SK-N-SH (cell line): ENCODE measurements at regions not wholly inside any gene's neighbourhood (a gene's known extent, or its start where the extent isn't known, plus 50 kb on each side); places are given as distances from the start of the nearest gene placed in this dataset.

ENCODE experiments used
- CTCF ChIA-PET: fragments of 300-600, 350-600 bp; formaldehyde crosslinking; extraction: SDS; loops from one replicate; lab custom pipeline; 2021; lab: Yijun Ruan, JAX
- POLR2A ChIA-PET: fragments of 350-600 bp; sonication (Branson Sonifier 250); formaldehyde crosslinking; extraction: SDS; loops from one replicate; lab custom pipeline; 2020; ENCODE audit warnings: antibody characterized with exemption, inconsistent platforms; lab: Yijun Ruan, JAX
- DNase-seq: peaks from one replicate; pipeline ENCODE4 v3.0.0; 2012
- H2AFZ ChIP-seq: fragments of 200-600 bp; sonication (generic); 2 replicates; pipeline ENCODE4 v1.8.1; 2016; ENCODE audit warnings: antibody characterized with exemption, mild to moderate bottlenecking, low read depth
- H3F3A ChIP-seq: fragments of 200-600 bp; sonication (generic); replicated peaks from 2 replicates; pipeline ENCODE3; 2016; ENCODE audit warnings: antibody characterized with exemption, mild to moderate bottlenecking; ENCODE audit not compliant: insufficient read depth
- H3K27ac ChIP-seq, 2 experiments: fragments of 200-500 bp in 1 of 2; fragments of 200-600 bp in 1 of 2; sonication (Bioruptor generic) in 1 of 2; sonication (generic), shearing (Covaris generic) in 1 of 2; 2 replicates each; pipeline versions ENCODE4 v1.5.1 to v1.6.1; 2014 to 2016; ENCODE audit warnings: low read depth in 2 of 2, inconsistent platforms in 1 of 2, low read length in 1 of 2, mild to moderate bottlenecking in 1 of 2, mixed read lengths in 1 of 2
- H3K27me3 ChIP-seq: fragments of 200-600 bp; sonication (generic), shearing (Covaris generic); 2 replicates; pipeline ENCODE4 v1.6.1; 2016; ENCODE audit warnings: mixed run types; ENCODE audit not compliant: insufficient read depth
- H3K36me3 ChIP-seq, 2 experiments: fragments of 200-500 bp in 1 of 2; fragments of 200-600 bp in 1 of 2; sonication (Bioruptor generic) in 1 of 2; sonication (generic) in 1 of 2; replicated peaks in 1 of 2; 2 replicates each; pipeline versions ENCODE3 to v1.5.1; 2014 to 2016; ENCODE audit warnings: low read length in 1 of 2, mild to moderate bottlenecking in 1 of 2; ENCODE audit not compliant: insufficient read depth in 2 of 2, control insufficient read depth in 1 of 2
- H3K4me1 ChIP-seq, 2 experiments: fragments of 200-500 bp in 1 of 2; fragments of 200-600 bp in 1 of 2; sonication (Bioruptor generic) in 1 of 2; sonication (generic), shearing (Covaris generic) in 1 of 2; 2 replicates each; pipeline versions ENCODE4 v1.5.1 to v1.6.1; 2014 to 2016; ENCODE audit warnings: low read depth in 1 of 2, low read length in 1 of 2, mixed run types in 1 of 2; ENCODE audit not compliant: insufficient read depth in 2 of 2, control insufficient read depth in 1 of 2
- H3K4me2 ChIP-seq: fragments of 200-600 bp; sonication (generic), shearing (Covaris generic); 2 replicates; pipeline ENCODE4 v1.6.1; 2017; ENCODE audit warnings: mixed run types
- H3K4me3 ChIP-seq, 2 experiments: fragments of 200-500 bp in 1 of 2; fragments of 200-600 bp in 1 of 2; sonication (Bioruptor generic) in 1 of 2; sonication (generic), shearing (Covaris generic) in 1 of 2; 2 replicates each; pipeline versions ENCODE4 v1.5.1 to v1.8.1; 2014 to 2016; ENCODE audit warnings: low read depth in 2 of 2, inconsistent platforms in 1 of 2, low read length in 1 of 2, mild to moderate bottlenecking in 1 of 2, mixed read lengths in 1 of 2, moderate library complexity in 1 of 2
- H3K79me2 ChIP-seq: fragments of 200-600 bp; sonication (generic); 2 replicates; pipeline ENCODE4 v1.8.1; 2017; ENCODE audit warnings: mild to moderate bottlenecking; ENCODE audit not compliant: insufficient read depth
- H3K9ac ChIP-seq: fragments of 200-600 bp; sonication (generic); 2 replicates; pipeline ENCODE4 v1.6.1; 2017; ENCODE audit warnings: mixed run types
- H3K9me2 ChIP-seq: fragments of 200-600 bp; sonication (generic); 2 replicates; pipeline ENCODE4 v1.6.1; 2017; ENCODE audit warnings: mixed run types
- H3K9me3 ChIP-seq: fragments of 200-600 bp; sonication (generic); 2 replicates; pipeline ENCODE4 v1.6.1; 2017; ENCODE audit warnings: mixed run types, mild to moderate bottlenecking, moderate library complexity
- H4K20me1 ChIP-seq: fragments of 200-600 bp; sonication (generic); 2 replicates; pipeline ENCODE4 v1.6.1; 2017; ENCODE audit warnings: mild to moderate bottlenecking, mixed run types; ENCODE audit not compliant: insufficient read depth
- CHD2 ChIP-seq: fragments of 150-350 bp; IDR thresholded peaks from 2 replicates; pipeline ENCODE4 v1.6.1; 2018; ENCODE audit warnings: low read length; ENCODE audit not compliant: partially characterized antibody
- EP300 ChIP-seq, 2 experiments: IDR thresholded peaks; 2 replicates each; pipeline versions ENCODE4 v1.4.0 to v1.6.1; 2012; ENCODE audit warnings: borderline replicate concordance in 1 of 2, low read depth in 1 of 2, low read length in 1 of 2
- EZH2phosphoT487 ChIP-seq: fragments of 200-600 bp; sonication (generic); IDR thresholded peaks from 2 replicates; pipeline ENCODE4 v1.6.1; 2017; ENCODE audit warnings: low read depth, mixed run types, mild to moderate bottlenecking, antibody characterized with exemption, moderate library complexity, borderline replicate concordance
- FOXM1 ChIP-seq: IDR thresholded peaks from 2 replicates; pipeline ENCODE4 v1.4.0; 2012; ENCODE audit warnings: low read depth, mild to moderate bottlenecking
- GATA2 ChIP-seq: sonication (generic); formaldehyde crosslinking; IDR thresholded peaks from 2 replicates; pipeline ENCODE4 v1.5.0; 2020; ENCODE audit warnings: mild to moderate bottlenecking, missing genetic modification reagents
- MEF2A ChIP-seq: IDR thresholded peaks from 2 replicates; pipeline ENCODE4 v1.4.0; 2012; ENCODE audit warnings: low read depth, borderline replicate concordance
- POLR2AphosphoS5 ChIP-seq: IDR thresholded peaks from 2 replicates; pipeline ENCODE4 v1.6.1; 2012; ENCODE audit warnings: low read depth, low read length
- RAD21 ChIP-seq: IDR thresholded peaks from 2 replicates; pipeline ENCODE4 v1.6.1; 2012; ENCODE audit warnings: mild to moderate bottlenecking, low read length
- SIN3A ChIP-seq: IDR thresholded peaks from 2 replicates; pipeline ENCODE4 v1.6.1; 2012; ENCODE audit warnings: low read depth, mild to moderate bottlenecking, low read length, moderate library complexity, borderline replicate concordance
- SMC3 ChIP-seq: IDR thresholded peaks from 2 replicates; pipeline ENCODE4 v1.6.1; 2012; ENCODE audit warnings: low read depth, low read length, improper control_type of control experiment
- TAF1 ChIP-seq: IDR thresholded peaks from 2 replicates; pipeline ENCODE4 v1.6.1; 2012; ENCODE audit warnings: low read depth, mild to moderate bottlenecking, low read length, moderate library complexity, borderline replicate concordance
- TCF12 ChIP-seq: IDR thresholded peaks from 2 replicates; pipeline ENCODE4 v1.4.0; 2012
- WGBS: methylation state at CpG from one replicate; pipeline ENCODE4 v1.1.6; 2017; ENCODE audit warnings: low lambda C conversion rate; 5-methylcytosine and 5-hydroxymethylcytosine counted together
- TF ChIP-seq, protein P1 (sequence below): IDR thresholded peaks from 2 replicates; pipeline ENCODE4; 2012
- TF ChIP-seq, protein P2 (sequence below): IDR thresholded peaks from 2 replicates; pipeline ENCODE4 v1.4.0; 2012; ENCODE audit warnings: low read depth, borderline replicate concordance

DNA sequence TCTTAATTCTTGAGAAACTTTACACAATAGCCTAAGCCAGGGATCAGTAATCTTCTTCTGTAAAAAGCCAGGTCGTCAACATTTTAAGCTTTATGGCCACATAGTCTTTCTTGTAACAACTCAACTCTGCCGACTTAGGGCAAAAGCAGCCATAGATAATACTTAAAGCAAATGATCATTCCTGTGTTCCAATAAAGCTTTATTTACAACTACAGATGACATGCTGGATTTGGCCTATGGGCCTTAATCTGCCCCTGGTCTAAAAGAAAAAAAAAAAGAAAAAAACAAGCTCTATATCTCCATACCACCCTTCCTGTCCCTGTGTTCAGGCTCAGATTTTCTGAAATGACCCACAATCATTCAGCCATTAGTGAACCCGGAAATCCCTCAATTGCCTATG is 220.3 kb downstream of the ENC1 start:
- H3K27ac ChIP-seq = no peak overlapping the region
- H3K9me3 ChIP-seq = no peaks in the 10 kb centered on the region
- peaks cover 0 to 5% of the 10 kb centered on the region in 2 experiments; a peak in 2 of 4 replicates for H3K4me1 ChIP-seq
- no peaks in the 10 kb centered on the region for H3K27me3 ChIP-seq
- no peaks in the 10 kb centered on the region for H4K20me1 ChIP-seq
- no peaks in the 10 kb centered on the region for H3K36me3 ChIP-seq
- POLR2A ChIA-PET = no interaction called here
- no peak for DNase-seq
- no peaks in the 10 kb centered on the region for H3K9me2 ChIP-seq
- no peak overlapping the region for H3K4me2 ChIP-seq
- CTCF ChIA-PET = no interaction called here
- H2AFZ ChIP-seq = no peak overlapping the region
- H3K79me2 ChIP-seq = no peaks in the 10 kb centered on the region
- H3K4me3 ChIP-seq = no peak overlapping the region
- WGBS = 74% methylated on average over 3 of the region's 3 CpGs
- no peak for TF ChIP-seq SMC3
- TF ChIP-seq, protein P1, sequence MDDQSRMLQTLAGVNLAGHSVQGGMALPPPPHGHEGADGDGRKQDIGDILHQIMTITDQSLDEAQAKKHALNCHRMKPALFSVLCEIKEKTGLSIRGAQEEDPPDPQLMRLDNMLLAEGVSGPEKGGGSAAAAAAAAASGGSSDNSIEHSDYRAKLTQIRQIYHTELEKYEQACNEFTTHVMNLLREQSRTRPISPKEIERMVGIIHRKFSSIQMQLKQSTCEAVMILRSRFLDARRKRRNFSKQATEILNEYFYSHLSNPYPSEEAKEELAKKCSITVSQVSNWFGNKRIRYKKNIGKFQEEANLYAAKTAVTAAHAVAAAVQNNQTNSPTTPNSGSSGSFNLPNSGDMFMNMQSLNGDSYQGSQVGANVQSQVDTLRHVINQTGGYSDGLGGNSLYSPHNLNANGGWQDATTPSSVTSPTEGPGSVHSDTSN = no peak
- TF ChIP-seq TCF12 = no peak
- TF ChIP-seq SIN3A = no peak
- TF ChIP-seq, all 33 proteins: peak for 0
- no peaks in the 10 kb centered on the region for H3F3A ChIP-seq
- no peak overlapping the region for H3K9ac ChIP-seq

DNA sequence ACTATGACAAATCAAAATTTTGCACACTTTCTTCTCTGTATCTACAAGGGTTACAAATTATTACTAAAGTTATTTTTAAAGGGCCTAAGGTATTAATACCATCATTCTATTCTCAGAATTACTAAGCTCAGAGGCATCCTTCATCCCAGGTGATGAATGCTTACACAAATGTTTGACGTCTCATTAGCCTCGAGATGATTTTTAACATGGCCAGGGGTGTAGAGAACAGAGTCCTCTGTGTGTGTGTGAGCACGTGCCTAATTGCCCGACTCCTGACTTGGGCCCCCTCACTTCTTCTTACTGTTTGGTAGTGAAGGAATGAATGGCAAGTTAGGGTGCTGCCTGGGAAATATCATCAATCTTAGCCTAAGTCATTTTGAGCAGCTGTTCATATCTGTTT is 221.1 kb downstream of the ENC1 start:
- POLR2A ChIA-PET = no interaction called here

DNA sequence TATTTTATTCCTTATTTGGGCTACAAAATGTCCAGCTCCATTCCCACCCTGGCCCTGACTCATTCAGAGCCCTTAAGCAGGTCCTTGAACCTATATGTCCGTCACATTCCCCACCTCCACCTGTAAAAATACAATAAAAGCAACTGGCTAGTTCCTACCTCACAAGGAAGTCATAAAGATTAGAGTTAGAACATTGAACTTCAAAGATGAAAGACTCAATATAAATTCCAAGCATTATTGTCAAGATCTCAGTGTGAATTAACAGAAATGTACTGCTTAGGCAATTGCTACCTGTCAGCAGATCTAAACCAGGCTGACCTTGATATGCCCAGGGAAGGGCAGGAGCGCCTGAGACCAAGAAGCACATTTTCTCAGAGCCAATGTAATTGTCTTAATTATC is 221.8 kb downstream of the ENC1 start:
- H3K9me3 ChIP-seq = no peaks in the 10 kb centered on the region
- 91% methylated on average over 2 of the region's 2 CpGs for WGBS
- no peak overlapping the region for H3K4me3 ChIP-seq
- H3K9me2 ChIP-seq = no peaks in the 10 kb centered on the region
- no peak overlapping the region for H3K9ac ChIP-seq
- H3K36me3 ChIP-seq = no peaks in the 10 kb centered on the region
- H2AFZ ChIP-seq = no peak overlapping the region
- H3K4me2 ChIP-seq = no peak overlapping the region
- no peaks in the 10 kb centered on the region for H3K27me3 ChIP-seq
- H4K20me1 ChIP-seq = no peaks in the 10 kb centered on the region
- TF ChIP-seq, protein P2, sequence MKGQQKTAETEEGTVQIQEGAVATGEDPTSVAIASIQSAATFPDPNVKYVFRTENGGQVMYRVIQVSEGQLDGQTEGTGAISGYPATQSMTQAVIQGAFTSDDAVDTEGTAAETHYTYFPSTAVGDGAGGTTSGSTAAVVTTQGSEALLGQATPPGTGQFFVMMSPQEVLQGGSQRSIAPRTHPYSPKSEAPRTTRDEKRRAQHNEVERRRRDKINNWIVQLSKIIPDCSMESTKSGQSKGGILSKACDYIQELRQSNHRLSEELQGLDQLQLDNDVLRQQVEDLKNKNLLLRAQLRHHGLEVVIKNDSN = no peak
- TF ChIP-seq EP300 (IDR thresholded peaks at IDR 0.05; ENCODE audit: borderline replicate concordance in 1 of 2, low read depth in 1 of 2, low read length in 1 of 2) (no peak), POLR2AphosphoS5 (no peak), FOXM1 (no peak), GATA2 (CRISPR knock-in tag) (no peak)
- no peaks in the 10 kb centered on the region for H3F3A ChIP-seq
- no peak overlapping the region for H3K27ac ChIP-seq
- ChIA-PET POLR2A (no interaction called here), CTCF (interaction anchor here (1.2 kb wide), 1 partner anchor 12 kb away, joined by 3 read pairs; no protein-coding TSS in a partner anchor)
- no peaks in the 10 kb centered on the region for H3K79me2 ChIP-seq
- no peak for DNase-seq
- H3K4me1 ChIP-seq = peaks cover 0 to 5% of the 10 kb centered on the region in 2 experiments; a peak in 2 of 4 replicates

More for the DNA sequence above, 221.1 kb downstream of the ENC1 start:
- Histone ChIP-seq H3K79me2 (no peaks in the 10 kb centered on the region), H3K4me3 (no peak overlapping the region), H3K4me1 (peaks cover 0 to 5% of the 10 kb centered on the region in 2 experiments; a peak in 2 of 4 replicates), H3K4me2 (no peak overlapping the region), H3K9ac (no peak overlapping the region), H4K20me1 (no peaks in the 10 kb centered on the region), H3K27ac (no peak overlapping the region), H3K9me3 (no peaks in the 10 kb centered on the region), H3F3A (no peaks in the 10 kb centered on the region), H3K27me3 (no peaks in the 10 kb centered on the region), H3K9me2 (no peaks in the 10 kb centered on the region), H2AFZ (no peak overlapping the region), H3K36me3 (no peaks in the 10 kb centered on the region)
- no peak for DNase-seq
- CTCF ChIA-PET = no interaction called here
- TF ChIP-seq POLR2AphosphoS5 (no peak), RAD21 (no peak), TAF1 (no peak), MEF2A (no peak), EP300 (IDR thresholded peaks at IDR 0.05; ENCODE audit: borderline replicate concordance in 1 of 2, low read depth in 1 of 2, low read length in 1 of 2) (no peak), TCF12 (no peak), GATA2 (CRISPR knock-in tag) (no peak), CHD2 (no peak), EZH2phosphoT487 (no peak)
- 82% methylated on average over 4 of the region's 4 CpGs for WGBS
